B cell (primary cell): ENCODE measurements at regions not wholly inside any gene's neighbourhood (a gene's known extent, or its start where the extent isn't known, plus 50 kb on each side); places are given as distances from the start of the nearest gene placed in this dataset.

Source experiments
- CTCF ChIP-seq: fragments of 200-600 bp; IDR thresholded peaks from one replicate; pipeline ENCODE4 v1.8.0; 2022; ENCODE audit warnings: antibody characterized with exemption, mild to moderate bottlenecking
- EZH2 ChIP-seq: IDR thresholded peaks from 2 replicates; pipeline ENCODE4 v1.6.1; 2012; ENCODE audit warnings: borderline replicate concordance, low read depth, mild to moderate bottlenecking, moderate library complexity, low read length; ENCODE audit not compliant: insufficient read depth, poor library complexity, severe bottlenecking

- TF ChIP-seq CTCF (no peak), EZH2 (no peak)
Measured at GRCh38 chr14:26056036-26056616, 541.7 kb downstream of the NOVA1 start.
